Smooth muscle cell of the brain vasculature (primary cell): ENCODE measurements at regions not wholly inside any gene's neighbourhood (a gene's known extent, or its start where the extent isn't known, plus 50 kb on each side); places are given as distances from the start of the nearest gene placed in this dataset.
"Not testable (repeated sequence)": the region's sequence is repeated elsewhere in the genome, so short reads cannot be mapped to it uniquely, and the experiment has no call there.

ENCODE experiments used
- DNase-seq: peaks from one replicate; pipeline ENCODE4 v3.0.0-alpha.2; 2012; ENCODE audit warnings: low read depth, low spot score

DNA sequence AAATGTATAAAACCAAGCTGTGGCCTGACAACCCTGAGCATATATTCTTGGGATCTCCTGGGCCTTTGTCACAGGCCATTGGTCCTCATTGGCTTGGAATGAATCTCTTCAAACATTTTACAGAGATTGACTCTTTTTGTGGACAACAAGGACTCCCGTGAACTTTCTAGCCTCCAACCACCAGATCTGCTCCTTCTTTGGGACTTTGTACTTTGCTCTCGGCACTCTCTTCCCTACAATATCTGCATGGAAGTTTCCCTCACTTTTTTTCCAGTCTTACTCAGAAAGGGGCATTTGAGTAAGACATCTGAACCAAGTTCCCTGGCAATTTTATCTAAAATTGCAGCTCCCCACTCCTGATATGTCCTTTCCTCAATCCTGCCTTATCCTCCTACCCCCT is 158.8 kb downstream of the PHLDA1 start:
- DNase-seq, result no peak

DNA sequence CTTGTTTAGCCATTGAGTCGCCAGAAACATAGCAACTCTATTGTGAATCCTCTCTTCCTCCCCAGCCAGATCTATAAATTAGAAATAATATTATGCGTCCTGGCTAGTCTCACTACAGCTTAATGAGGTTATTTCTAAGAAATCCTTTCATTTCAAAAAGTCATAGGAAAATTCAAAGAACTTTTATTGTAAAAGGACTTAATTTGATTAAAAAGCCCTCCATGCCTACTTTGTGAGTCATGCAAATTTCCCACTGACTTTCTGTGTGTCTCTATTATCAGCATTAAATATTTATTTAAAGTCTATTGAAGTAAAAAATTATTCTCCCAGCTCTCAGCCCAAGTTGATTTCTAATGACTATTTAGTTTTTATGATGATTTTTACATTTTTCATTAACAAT is 160.7 kb downstream of the PHLDA1 start:
- DNase-seq, result no peak

DNA sequence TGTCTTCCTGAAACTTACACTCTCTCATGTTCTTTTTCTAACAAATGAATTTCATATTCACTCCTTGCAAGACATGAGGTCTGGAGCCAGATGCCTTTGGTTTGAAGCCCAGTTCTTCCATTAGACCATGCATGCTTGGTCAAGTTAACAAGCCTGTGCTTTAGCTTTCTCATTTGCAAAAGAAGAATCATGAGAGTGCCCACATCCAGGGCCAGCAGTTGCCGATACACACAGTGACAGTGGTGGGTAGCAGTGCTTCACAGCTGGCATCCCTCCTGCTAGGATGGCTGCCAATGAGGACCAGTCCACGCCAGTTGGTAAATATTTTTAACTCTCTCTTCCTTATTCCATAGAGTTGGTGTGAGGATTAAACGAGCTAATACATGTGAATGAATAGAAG is 163.1 kb downstream of the PHLDA1 start:
- no peak for DNase-seq

DNA sequence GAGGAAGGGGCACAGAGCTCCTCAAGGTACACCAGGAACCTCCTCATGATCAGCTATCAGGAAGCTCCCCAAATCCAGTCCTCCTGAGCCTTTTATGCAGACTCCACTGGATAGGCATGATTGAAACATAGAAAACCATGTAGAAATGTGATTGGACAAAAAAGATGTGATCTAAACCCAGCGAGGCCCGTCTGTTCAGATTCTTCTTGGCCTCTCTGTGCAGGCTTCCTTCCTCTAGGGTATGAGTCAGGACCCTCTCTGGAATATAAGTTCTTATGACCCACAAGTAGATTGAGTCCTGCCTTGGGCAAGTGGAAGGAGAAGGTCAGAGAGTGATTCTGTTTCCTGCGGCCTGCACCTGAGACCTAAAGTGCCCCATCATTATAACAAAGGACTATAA is 166.3 kb downstream of the PHLDA1 start:
- no peak for DNase-seq

DNA sequence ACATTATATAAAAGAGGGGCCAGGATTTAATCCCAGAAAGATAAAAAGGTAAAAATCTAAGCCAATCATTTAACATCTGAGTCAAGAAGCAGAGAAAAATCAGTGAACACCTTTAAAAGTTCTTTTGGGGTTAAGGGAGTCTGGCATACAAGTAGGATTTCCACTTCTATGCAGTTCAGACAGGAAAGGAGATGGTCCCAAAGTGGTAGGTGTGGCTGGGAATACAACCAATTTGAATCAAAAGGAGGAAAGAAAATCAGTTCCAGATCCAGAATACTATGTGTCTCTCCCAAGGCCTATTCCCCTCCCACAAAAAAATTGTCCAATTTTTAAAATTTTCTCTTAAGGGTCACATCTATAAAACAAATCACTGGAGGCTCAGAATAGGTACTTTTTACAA is 167.4 kb downstream of the PHLDA1 start:
- DNase-seq, result no peak

DNA sequence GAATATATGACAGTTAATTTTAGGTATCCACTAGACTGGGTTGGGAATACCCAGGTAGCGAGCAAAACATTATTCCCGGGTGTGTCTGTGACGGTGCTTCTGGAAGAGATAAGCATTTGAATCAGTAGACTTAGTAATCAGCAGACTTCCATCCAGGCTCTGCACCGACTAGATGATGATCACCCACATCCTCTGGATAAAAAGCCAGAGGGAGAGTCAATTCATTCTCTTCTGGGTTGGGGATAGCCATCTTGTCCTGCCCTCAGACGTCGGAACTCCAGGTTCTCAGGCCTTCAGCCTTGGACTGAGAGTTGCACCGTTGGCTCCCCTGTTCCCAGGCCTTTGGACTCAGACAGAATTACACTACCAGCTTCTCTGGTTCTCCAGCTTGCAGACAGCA is 168.0 kb downstream of the PHLDA1 start:
- no peak for DNase-seq

DNA sequence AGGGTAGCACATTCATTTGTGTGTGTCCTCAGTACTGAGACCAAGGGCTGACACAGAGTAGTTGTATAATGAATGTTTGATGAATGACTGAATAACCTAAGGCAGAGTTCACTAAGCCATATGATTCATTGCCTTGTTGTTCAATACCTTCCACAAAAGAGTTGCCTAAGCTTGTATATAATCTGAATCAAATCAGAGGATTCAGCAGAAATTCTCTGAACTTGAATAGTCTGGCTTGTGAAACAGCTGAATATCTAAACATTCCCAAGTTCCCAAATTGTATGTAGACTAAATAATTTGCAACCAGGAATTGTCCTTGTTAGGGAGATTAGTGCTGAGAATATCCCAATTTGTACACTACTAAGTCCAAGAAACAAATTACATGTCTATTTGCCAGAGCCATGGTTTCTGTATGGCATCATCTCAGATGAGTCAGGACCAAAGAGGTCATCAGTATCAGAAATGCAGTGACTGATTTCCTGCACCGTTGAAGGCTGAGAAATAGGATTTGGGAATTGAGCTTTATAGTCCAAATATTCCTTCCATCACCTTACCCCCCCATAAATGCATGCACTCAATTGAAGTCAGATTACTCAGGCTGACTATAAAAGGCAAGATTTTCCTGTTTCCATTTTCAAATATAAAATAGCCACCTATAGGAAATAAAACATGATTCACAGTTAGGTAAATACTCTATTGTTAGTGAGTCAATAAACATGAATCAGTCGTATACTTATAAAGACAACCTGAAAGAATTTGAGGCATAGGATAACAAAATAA is 168.7 kb downstream of the PHLDA1 start:
- DNase-seq, result no peak

DNA sequence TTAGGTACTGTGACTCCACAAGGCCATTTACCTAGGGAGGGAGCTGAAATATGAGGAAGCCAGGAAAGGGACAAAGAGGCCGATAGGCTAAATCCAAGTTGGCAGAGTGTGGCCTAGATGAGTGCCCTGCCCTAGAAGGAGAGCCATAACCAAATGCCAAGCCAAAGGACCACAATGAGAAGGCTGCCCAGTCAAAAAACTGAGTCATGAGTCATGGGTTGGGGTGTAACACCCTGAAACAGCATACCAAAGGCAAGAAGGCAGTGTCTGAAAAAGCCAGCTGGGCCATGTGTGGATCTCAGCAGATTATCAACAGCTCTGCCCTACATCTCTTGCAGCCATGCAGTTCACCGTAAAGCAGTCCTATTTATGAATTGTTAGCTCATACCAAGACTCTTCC is 171.7 kb downstream of the PHLDA1 start:
- DNase-seq, result no peak

DNA sequence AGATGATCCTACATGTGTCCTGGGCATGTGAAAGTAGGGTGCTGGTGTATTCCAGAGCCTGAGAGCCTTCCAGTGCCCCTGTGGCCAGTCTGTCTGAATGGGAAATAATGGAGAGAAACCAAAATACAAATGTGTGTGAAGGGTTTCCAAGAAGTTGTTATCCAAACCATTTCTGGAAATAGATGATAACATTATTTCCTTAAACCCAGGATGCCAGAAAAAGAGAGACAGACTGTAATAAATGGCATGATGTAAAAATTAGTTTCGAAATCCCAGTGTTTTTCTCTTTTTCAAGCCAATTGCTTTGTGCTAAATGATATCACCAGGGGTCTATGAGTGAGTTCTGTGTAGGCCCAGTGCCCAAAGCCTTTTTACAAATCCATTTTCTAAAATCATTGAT is 175.3 kb downstream of the PHLDA1 start:
- no peak for DNase-seq

DNA sequence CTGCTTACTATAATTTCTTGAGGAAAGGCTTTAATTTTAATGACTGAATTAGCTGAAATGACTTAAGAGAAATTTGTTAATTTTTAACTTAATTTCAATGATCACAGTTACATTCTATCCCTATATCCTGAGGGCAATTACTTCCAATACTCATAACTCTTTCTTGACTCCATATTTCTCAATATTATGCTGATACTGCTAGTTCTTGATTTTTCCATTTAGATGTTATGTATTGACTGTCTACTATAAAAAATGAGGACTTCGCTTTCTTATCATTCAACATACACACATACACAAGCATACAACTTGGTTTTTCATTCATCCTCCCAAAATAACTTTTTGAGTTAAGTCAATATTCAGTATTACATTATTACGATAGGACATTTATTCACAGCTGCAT is 176.2 kb downstream of the PHLDA1 start:
- DNase-seq, result no peak

DNA sequence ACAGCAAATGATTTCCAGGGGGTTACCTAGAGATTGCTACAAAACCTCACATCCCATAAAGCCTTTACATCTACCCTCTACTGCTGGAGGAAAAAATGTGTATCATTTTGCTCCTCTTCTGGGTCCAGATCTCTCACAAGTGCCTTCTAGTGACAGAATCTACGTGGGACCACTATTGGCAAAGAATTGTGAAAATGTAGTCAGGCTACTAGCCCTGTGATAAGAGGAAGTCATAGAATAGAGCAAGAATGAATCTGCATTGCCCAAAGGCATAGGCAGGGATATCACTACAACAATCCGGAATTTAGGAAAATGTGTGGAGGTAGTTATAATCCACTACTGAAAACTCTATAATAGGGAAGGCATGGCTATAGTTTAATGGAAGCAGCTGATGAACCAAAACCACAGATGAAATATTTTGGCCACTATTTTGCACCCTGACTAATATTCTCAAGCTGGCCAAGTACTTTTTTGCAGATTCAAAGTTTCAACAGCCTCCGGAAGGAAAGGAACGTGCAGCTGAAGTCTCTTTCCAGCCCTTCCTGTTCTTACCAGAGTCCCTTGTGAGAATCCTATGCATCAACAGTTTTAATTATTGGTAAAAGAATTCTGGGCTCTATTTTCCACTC is 176.8 kb downstream of the PHLDA1 start:
- no peak for DNase-seq

DNA sequence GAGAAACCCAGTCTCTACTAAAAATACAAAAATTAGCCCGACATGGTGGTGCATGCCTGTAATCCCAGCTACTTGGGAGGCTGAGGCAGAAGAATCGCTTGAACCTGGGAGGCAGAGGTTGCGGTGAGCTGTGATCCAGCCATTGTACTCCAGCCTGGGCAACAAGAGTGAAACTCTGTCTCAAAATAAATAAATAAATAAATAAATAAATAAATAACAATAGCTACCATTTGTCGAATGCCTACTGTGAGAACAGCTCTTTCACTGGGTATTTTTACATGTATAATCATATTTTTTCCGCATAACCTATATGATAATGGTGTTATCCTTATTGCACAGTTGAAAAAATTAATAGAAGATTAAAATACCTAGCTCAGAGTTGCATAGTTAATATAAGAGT is 177.4 kb downstream of the PHLDA1 start:
- not testable (repeated sequence) for DNase-seq

DNA sequence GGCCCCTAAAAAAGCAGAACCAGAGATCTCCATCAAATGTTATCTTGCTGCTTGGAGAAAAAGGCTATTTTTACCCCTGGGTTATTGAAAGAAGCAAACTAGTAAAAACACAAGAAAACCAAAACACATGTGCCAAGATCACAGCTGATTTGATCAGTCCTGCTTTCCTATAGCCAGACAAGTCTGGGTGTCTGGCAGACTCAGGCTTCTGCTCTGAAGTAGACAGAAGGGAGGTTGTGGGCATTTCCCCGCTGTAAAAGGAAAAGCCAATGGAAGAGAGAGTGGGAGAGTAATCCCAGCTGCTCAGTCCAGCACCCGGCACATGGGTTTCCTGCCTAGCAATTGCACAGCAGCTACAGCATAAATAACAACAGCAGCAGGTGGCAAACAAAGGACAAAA is 177.9 kb downstream of the PHLDA1 start:
- DNase-seq, result no peak

DNA sequence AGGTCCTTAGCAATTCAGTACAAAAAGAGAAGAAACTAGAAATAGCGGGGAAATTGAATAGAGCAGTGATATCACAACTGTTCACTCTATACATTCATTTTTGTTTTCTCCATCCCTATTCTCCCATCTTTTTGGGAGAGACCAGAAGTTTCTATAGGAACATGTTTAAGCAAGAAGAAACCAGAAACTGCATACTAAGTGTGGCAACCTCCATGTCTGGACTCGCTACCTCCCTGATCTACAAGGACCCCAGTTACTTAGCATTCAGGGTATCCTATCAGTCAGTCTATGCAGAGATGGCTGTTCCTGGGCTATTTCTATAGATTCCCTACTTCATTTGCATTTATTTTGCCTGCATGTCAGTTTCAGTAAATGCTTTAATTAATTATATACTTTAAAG is 178.6 kb downstream of the PHLDA1 start:
- no peak for DNase-seq

DNA sequence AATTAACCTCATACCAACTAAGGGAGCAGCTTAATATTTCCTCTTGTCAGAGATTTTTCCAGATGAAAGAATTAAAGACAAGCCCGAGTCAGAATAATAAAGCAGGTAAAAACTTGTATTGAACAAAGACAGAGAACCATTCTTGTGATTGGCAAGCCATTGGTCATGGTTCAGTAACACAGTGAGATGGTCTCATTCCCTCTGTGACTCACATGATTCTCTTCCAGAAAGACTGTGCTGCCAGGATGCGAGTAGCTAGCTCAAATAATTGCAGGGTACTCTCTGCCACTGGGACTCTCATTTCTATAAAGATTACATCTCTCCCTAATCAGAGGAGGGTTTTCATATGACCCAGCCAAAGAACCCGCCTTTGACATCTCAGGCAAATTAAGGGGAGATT is 179.4 kb downstream of the PHLDA1 start:
- no peak for DNase-seq

DNA sequence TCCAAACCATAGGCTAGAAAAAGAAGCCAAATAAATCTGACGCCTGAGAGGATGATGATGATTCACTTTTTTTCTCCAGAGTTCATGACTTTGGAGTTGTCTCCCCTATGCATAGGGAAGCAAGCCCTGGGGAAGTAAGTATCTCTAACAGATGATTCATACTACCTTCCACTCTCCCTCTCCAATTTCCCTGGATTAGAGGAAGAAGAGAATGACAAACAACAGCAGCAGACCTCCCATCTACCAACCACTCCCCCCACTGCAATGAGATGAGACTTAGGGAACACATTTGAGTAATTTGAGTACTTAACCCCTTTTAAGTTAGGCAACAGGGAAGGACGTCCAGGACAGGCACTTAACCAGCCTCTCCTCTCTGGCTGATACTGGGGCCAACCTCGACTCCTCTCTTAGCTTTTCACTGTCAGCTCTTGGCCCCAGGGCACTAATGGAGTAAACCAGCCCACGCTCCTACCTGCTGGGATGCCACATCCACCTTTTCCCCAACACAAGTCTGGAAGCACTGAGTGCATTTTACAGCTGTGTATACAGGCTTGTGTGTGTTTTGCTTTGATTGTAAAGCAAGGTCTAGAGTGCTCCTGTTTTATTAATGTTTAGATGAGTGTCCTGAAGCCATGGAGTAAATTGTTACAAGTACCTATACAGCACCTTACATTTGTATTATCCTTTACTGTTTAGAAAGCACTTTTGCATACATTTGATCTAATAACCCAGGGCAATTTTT is 180.7 kb downstream of the PHLDA1 start:
- DNase-seq, result no peak

DNA sequence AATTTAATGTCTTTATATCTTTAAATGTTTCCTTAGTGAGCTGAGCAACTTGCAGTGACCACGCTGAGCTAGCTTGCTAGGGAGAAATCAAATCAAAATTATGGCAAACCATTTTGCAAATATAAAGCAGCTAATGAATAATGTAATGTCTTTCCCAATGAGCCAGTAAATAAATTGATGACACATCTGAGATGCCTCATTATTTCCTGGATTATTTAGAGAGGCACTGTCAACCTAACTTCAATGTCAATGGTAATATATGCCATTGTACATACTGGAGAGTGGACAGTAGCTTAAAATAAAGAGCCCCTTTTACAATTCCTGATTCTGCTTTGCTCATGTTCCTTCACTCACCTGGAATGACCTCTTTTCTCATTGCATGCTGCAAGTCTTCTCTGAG is 182.6 kb downstream of the PHLDA1 start:
- DNase-seq, result no peak

DNA sequence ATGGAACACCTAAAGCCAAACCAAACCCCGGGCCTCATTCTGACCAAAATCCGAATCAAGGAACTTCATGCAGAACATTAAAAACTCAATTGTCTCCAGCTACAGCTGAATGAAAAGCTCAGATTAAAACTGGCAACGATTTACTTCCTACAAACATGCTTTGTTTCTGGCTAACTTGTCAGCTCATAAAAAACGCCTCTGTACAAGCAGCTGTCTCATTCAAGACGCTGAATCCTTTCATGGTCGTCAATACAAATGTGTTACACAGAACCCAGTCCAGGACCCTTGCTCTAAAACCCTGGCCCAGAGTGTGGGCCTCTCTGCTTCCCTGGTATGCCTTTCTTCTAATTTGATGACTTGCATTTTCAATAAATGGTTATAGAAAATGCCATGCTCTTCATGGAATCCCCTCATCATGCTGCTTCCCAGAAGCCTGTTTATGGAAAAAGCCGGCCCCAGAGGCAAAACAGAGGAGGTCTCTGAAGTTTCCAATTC is 183.1 kb downstream of the PHLDA1 start:
- DNase-seq, result no peak

DNA sequence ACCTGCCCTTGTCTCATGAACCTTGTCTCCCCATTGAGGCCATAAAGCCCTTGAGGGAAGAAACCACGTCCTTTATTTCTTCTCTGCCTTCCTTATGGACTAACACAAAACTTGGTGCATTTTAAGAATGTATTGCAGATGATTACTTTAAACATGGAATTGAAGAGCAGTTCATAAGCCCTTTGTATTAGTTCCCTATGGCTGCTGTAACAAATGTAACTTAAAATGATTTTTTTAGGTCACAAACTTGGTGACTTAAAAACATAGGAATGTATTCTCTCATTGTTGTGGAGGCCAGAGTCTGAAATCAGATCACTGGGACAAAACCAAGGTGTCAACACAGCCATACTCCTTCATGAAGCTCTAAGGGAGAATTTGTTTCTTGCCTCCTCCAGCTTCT is 185.5 kb downstream of the PHLDA1 start:
- no peak for DNase-seq

DNA sequence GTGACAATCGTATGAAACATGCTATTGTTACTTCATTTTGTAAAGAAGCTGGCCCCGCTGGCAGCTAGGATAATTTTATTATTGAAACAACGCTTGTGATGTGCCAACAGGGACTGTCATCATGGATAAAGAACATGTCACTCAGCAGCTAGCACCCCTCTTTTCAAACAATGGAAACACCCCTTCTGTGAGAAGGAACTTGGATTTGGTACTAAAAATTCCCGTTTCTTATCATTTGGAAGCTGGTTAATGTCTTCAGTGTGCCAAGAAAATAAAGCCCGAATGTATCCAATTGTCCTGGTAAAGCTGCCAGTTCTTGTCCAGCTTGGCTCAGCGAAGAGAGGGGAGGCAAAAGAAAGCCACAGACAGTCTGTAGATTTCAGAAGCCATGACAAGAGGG is 186.6 kb downstream of the PHLDA1 start:
- no peak for DNase-seq

DNA sequence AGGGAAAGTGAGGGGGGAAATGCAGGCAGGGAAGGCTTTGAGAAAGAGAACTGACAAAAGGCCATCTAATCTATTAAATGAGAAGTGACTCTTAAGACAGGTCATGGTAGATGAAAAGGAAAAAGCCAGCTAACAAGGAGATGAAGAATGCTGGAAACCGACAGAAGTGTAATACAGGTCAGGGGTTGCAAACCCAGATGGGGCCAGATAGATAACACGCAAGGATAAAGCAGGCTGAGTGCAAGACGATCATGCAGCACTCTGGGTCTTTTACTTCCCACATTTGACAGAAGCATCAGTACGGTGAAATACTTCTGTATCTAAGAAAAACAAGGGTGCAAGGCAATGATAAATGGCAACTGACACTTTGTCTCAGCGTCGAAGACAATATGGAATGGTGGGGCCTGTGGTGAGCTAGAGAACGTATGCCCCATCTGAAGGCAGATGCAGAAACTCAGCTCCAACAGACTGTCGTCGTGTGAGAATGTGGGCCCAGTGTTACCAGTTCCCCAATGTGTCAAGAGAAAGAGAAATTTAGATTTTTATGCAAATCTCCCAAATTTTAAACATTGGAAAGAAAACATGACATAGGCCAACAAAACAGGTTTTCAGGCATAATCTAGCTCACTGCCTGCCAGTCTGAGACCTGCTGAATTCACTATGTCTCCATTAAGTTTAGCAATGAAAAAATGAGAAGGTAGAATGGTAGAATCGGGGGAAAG is 187.4 kb downstream of the PHLDA1 start:
- DNase-seq, result no peak

DNA sequence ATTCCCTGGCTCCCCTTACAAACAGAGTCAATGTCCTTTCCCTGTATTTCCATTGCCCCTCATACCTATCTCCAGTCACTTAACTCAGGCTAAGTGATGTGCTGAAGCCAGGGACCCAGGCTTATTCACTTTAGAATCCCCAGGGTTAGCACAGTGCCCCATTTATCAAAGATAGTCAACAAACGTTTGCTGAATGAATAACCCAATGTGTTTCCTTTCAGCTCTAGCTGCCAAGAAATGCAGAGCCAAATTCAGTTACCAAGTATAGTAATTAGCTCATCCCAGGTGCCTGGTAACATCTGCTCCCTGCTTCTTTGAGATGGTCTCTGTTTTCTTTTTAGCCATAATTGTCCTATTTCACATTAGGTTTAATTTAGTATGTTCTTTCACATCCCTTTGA is 189.5 kb downstream of the PHLDA1 start:
- no peak for DNase-seq
